SK-N-MC (cell line): ENCODE measurements at regions not wholly inside any gene's neighbourhood (a gene's known extent, or its start where the extent isn't known, plus 50 kb on each side); places are given as distances from the start of the nearest gene placed in this dataset.
"Not testable (repeated sequence)": the region's sequence is repeated elsewhere in the genome, so short reads cannot be mapped to it uniquely, and the experiment has no call there.

Experiments
- EZH2 ChIP-seq: fragments of 200-600 bp; sonication (generic); IDR thresholded peaks from one replicate; pipeline ENCODE4 v1.6.1; 2017; ENCODE audit warnings: antibody characterized with exemption
- POLR2AphosphoS5 ChIP-seq: IDR thresholded peaks from 2 replicates; pipeline ENCODE4 v1.6.1; 2012; ENCODE audit warnings: mild to moderate bottlenecking, low read depth, low read length, borderline replicate concordance

DNA sequence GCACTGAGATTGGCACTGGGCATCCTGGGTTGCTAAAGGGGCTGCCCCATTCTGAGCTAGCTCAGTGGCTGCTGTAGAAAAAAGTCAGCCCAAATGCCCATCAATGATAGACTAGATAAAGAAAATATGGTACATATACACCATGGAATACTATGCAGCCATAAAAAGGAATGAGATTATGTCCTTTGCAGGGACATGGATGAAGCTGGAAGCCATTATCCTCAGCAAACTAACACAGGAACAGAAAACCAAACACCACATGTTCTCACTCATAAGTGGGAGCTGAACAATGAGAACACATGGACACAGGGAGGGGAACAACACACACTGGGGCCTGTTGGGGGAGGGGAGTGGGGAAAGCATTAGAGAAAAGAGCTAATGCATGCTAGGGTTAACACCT lies 185.3 kb upstream of the JUN start:
- TF ChIP-seq POLR2AphosphoS5, EZH2: not testable (repeated sequence)
